Lung (tissue), 11 donors: ENCODE measurements at regions not wholly inside any gene's neighbourhood (a gene's known extent, or its start where the extent isn't known, plus 50 kb on each side); places are given as distances from the start of the nearest gene placed in this dataset.
A peak's percentile ranks its signal among the peaks of the same experiment; 100 is the strongest.

ENCODE experiments used
- ATAC-seq: fragments of 200-7000 bp; cut with Tn5 transposase; one replicate; pipeline ENCODE4 v1.9.1; 2020; ENCODE audit warnings: moderate number of reproducible peaks; ENCODE audit not compliant: insufficient read depth, low FRiP score
- DNase-seq, 3 donors: peaks; one replicate each; pipeline ENCODE4 v3.0.0-alpha.2; 2013 to 2017
- H3K27ac ChIP-seq, 2 donors: one replicate each; pipeline ENCODE4 v1.5.1; 2013; ENCODE audit warnings: mild to moderate bottlenecking in 2 of 2, moderate library complexity in 2 of 2, control low read depth in 1 of 2, inconsistent platforms in 1 of 2, low read depth in 1 of 2, low read length in 1 of 2
- H3K27me3 ChIP-seq, 3 donors: one replicate each; pipeline ENCODE4 v1.5.1; 2013; ENCODE audit warnings: low read length in 2 of 3; ENCODE audit not compliant: control insufficient read depth in 3 of 3, insufficient read depth in 3 of 3
- H3K36me3 ChIP-seq, 4 donors: one replicate each; pipeline ENCODE4 v1.5.1; 2013; ENCODE audit warnings: low read length in 4 of 4, mild to moderate bottlenecking in 1 of 4, moderate library complexity in 1 of 4; ENCODE audit not compliant: control insufficient read depth in 4 of 4, insufficient read depth in 4 of 4
- H3K4me1 ChIP-seq, 5 donors: one replicate each; pipeline ENCODE4 v1.5.1; 2013; ENCODE audit warnings: low read length in 5 of 5, mild to moderate bottlenecking in 2 of 5, moderate library complexity in 1 of 5; ENCODE audit not compliant: control insufficient read depth in 5 of 5, insufficient read depth in 5 of 5
- H3K4me3 ChIP-seq: one replicate; pipeline ENCODE4 v1.5.1; 2013; ENCODE audit warnings: mild to moderate bottlenecking, control low read depth, moderate library complexity
- H3K9ac ChIP-seq, 2 donors: one replicate each; pipeline ENCODE4 v1.5.1; 2013; ENCODE audit warnings: low read length in 2 of 2, control low read depth in 1 of 2; ENCODE audit not compliant: insufficient read depth in 1 of 2
- H3K9me3 ChIP-seq, 4 donors: one replicate each; pipeline ENCODE4 v1.5.1; 2013; ENCODE audit warnings: low read length in 3 of 4, mild to moderate bottlenecking in 1 of 4, moderate library complexity in 1 of 4; ENCODE audit not compliant: control insufficient read depth in 4 of 4, insufficient read depth in 3 of 4
- WGBS, 2 donors: extraction: QIAGEN DNeasy Blood & Tissue Kit; methylation state at CpG; one replicate each; pipeline ENCODE4 v1.1.7; 2013; 5-methylcytosine and 5-hydroxymethylcytosine counted together
- TF ChIP-seq, protein P1 (sequence below): IDR thresholded peaks from 2 replicates; pipeline ENCODE4 v1.5.1; 2012; ENCODE audit warnings: mild to moderate bottlenecking; ENCODE audit errors: control extremely low read depth, extremely low read depth
- donor health status: control.
- donor health status: control.
- donor health status: Bipolar disorder and iron deficiency.
- donor health status: healthy.
- donor health status: DM: yes; HTN: yes; CAD: no.

DNA sequence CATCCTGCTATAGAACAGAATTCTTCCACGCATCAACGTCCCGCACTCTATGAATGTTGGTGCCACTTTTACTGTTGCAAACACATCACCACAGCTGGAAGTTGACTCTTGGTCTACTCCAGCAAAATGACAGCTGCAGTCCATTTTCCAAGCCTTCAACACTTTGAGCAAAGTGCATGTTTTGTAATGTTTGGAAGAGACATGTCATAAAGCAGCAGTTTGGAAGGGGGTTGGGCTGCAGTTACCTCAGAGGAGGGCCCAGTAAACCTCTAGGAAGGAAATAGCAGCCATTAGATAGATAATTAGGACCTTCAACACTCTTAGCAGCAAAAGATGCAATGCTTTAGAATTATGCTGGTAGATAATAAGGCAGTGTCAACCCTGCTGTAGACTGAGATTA is 323.6 kb downstream of the TDRD3 start:
- Histone ChIP-seq H3K27ac (no peak overlapping the region), H3K4me3 (no peak overlapping the region), H3K9me3 (no peaks in the 10 kb centered on the region), H3K27me3 (peaks cover 0 to 3% (median 0%) of the 10 kb centered on the region in 3 donors), H3K36me3 (no peaks in the 10 kb centered on the region), H3K4me1 (peaks cover 0 to 7% (median 0%) of the 10 kb centered on the region in 5 donors), H3K9ac (no peak overlapping the region)
- DNase-seq (no peak), ATAC-seq (no peak)
- TF ChIP-seq, protein P1, sequence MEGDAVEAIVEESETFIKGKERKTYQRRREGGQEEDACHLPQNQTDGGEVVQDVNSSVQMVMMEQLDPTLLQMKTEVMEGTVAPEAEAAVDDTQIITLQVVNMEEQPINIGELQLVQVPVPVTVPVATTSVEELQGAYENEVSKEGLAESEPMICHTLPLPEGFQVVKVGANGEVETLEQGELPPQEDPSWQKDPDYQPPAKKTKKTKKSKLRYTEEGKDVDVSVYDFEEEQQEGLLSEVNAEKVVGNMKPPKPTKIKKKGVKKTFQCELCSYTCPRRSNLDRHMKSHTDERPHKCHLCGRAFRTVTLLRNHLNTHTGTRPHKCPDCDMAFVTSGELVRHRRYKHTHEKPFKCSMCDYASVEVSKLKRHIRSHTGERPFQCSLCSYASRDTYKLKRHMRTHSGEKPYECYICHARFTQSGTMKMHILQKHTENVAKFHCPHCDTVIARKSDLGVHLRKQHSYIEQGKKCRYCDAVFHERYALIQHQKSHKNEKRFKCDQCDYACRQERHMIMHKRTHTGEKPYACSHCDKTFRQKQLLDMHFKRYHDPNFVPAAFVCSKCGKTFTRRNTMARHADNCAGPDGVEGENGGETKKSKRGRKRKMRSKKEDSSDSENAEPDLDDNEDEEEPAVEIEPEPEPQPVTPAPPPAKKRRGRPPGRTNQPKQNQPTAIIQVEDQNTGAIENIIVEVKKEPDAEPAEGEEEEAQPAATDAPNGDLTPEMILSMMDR, result no peak
- 95 to 97% methylated on average over 3 of the region's 3 CpGs for WGBS, 2 donors

DNA sequence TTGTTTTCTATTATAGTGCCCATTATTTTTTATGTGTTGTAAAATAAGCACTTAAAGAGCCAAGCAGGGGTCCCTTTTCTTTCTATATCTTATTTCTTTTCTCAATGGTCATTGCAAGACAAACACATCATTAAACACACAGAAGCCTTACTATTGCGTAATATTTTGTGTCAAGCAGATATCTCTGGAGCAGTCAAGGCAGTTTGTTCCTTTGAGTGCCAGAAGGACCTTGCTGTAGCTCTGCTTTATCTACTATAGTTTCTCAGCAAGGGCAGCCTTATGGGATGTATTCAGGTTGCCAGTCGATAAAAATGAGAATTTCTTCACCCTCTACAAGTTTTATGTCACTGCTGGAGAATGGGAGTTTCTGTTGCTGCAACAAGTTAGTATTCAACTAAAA is 319.3 kb downstream of the TDRD3 start:
- TF ChIP-seq, protein P1, result no peak
- Histone ChIP-seq H3K4me3 (no peak overlapping the region), H3K9ac (no peak overlapping the region), H3K27ac (no peak overlapping the region), H3K4me1 (peaks cover 0 to 7% (median 0%) of the 10 kb centered on the region in 5 donors), H3K36me3 (no peaks in the 10 kb centered on the region), H3K9me3 (no peaks in the 10 kb centered on the region), H3K27me3 (no peaks in the 10 kb centered on the region)
- ATAC-seq (no peak), DNase-seq (peak in 2 of 3 donors; percentile 50 to 62)
- WGBS, 2 donors, result 77 to 85% methylated on average over 2 of the region's 2 CpGs

DNA sequence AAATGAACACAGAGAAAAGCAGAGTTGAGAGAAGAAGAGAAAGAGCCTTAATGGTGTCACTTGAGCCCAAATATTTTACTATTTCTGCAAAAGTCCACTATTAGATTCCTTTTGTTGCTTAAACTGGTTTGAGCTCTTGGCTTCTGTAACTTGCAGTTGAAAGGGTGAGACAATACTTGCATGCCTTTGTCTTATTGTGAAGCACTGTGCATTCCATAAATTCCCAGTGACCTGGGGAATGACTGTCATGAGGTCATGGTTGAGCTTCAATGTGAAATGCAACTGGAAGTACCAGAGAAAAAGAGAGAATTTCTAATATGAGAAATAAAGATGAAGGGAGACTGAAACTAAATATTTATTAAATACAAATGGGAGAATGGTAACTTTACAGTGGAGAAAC is 310.9 kb downstream of the TDRD3 start:
- no peak for ATAC-seq
- TF ChIP-seq, protein P1, result no peak
- DNase-seq, result no peak
- Histone ChIP-seq H3K36me3 (no peaks in the 10 kb centered on the region), H3K4me3 (no peak overlapping the region), H3K9me3 (no peaks in the 10 kb centered on the region), H3K27me3 (no peaks in the 10 kb centered on the region), H3K9ac (no peak overlapping the region), H3K4me1 (no peaks in the 10 kb centered on the region), H3K27ac (no peak overlapping the region)

DNA sequence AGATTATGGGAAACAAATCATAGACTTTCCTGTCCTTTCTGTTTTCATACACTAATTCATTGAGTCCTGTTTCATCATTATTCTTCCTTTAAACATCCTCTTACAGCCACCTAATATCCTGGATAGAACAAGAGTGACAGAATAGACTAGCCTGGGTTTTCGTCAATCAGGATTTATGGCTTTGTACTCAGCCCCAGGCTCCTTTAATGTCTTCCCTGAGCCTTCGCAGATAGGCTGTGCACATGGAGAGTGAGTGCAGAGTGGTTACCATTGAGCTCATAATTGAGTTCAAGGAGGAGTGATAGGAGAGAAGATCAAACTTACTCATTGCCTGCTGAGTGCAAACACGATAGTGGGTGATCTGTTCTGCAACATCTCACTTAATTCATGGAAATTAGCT is 304.9 kb downstream of the TDRD3 start:
- Histone ChIP-seq H3K27ac (no peak overlapping the region), H3K27me3 (no peaks in the 10 kb centered on the region), H3K36me3 (no peaks in the 10 kb centered on the region), H3K4me3 (no peak overlapping the region), H3K9ac (no peak overlapping the region), H3K9me3 (no peaks in the 10 kb centered on the region), H3K4me1 (no peaks in the 10 kb centered on the region)
- DNase-seq (no peak), ATAC-seq (no peak)
- TF ChIP-seq, protein P1, result no peak
- WGBS, 2 donors, result 83 to 84% methylated on average over 3 of the region's 3 CpGs
